Upper lobe of left lung (tissue), 4 donors: ENCODE measurements at regions not wholly inside any gene's neighbourhood (a gene's known extent, or its start where the extent isn't known, plus 50 kb on each side); places are given as distances from the start of the nearest gene placed in this dataset.

ENCODE experiments used
- EP300 ChIP-seq, 4 donors: sonication (generic); formaldehyde crosslinking; IDR thresholded peaks; one replicate each; pipeline ENCODE4 v1.5.1; 2017; ENCODE audit warnings: antibody characterized with exemption in 4 of 4, control low read depth in 2 of 4
- POLR2A ChIP-seq, 4 donors: fragments of 450-650 bp; IDR thresholded peaks; one replicate each; pipeline ENCODE4 v1.5.1; 2016 to 2017; ENCODE audit warnings: antibody characterized with exemption in 4 of 4, mild to moderate bottlenecking in 2 of 4
- TF ChIP-seq, protein P1 (sequence below), 6 experiments: fragments of 450-650 bp in 4 of 6; fragments of 200-600 bp in 2 of 6; sonication (generic) in 2 of 6; IDR thresholded peaks; one replicate each; pipeline ENCODE4 v1.5.1; 2016 to 2019; ENCODE audit warnings: antibody characterized with exemption in 6 of 6

DNA sequence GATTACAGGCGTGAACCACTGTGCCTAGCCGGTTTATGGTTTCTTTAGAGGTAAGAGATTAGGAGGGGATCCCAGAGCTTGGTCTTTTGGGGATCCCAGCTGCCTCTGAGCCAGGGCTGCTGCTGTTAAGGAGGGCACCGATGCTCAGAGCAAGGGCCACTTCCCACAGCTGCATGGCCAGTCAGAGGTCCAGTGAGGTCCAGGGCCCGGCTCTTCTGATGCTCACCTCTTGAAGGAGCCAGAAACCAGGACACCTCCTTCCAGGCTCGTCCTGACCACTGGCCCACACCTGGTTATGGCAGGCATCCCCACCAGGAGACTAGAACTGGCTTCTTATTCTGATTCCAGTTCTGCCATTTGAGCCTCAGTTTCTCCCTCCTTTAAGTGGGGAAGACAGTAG is 149.0 kb downstream of the TEX29 start:
- TF ChIP-seq, protein P1, sequence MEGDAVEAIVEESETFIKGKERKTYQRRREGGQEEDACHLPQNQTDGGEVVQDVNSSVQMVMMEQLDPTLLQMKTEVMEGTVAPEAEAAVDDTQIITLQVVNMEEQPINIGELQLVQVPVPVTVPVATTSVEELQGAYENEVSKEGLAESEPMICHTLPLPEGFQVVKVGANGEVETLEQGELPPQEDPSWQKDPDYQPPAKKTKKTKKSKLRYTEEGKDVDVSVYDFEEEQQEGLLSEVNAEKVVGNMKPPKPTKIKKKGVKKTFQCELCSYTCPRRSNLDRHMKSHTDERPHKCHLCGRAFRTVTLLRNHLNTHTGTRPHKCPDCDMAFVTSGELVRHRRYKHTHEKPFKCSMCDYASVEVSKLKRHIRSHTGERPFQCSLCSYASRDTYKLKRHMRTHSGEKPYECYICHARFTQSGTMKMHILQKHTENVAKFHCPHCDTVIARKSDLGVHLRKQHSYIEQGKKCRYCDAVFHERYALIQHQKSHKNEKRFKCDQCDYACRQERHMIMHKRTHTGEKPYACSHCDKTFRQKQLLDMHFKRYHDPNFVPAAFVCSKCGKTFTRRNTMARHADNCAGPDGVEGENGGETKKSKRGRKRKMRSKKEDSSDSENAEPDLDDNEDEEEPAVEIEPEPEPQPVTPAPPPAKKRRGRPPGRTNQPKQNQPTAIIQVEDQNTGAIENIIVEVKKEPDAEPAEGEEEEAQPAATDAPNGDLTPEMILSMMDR (IDR thresholded peaks at IDR 0.05) = no peak
- TF ChIP-seq POLR2A (IDR thresholded peaks at IDR 0.05) (no peak), EP300 (IDR thresholded peaks at IDR 0.05) (no peak)
